ENCODE measurements at regions not wholly inside any gene's neighbourhood (a gene's known extent, or its start where the extent isn't known, plus 50 kb on each side); places are given as distances from the start of the nearest gene placed in this dataset.
A peak's percentile ranks its signal among the peaks of the same experiment; 100 is the strongest.
"Not testable (repeated sequence)": the region's sequence is repeated elsewhere in the genome, so short reads cannot be mapped to it uniquely, and the experiment has no call there.

- peak; percentile 4 for DNase-seq
Observed at GRCh38 chr19:22545751-22546150, 88.4 kb upstream of the ZNF492 start.

- no peak for DNase-seq
Observed at GRCh38 chr19:22533761-22534160, 100.4 kb upstream of the ZNF492 start.

GRCh38 chr19:22532388-22533300 lies 101.5 kb upstream of the ZNF492 start:
- DNase-seq = no peak

DNA sequence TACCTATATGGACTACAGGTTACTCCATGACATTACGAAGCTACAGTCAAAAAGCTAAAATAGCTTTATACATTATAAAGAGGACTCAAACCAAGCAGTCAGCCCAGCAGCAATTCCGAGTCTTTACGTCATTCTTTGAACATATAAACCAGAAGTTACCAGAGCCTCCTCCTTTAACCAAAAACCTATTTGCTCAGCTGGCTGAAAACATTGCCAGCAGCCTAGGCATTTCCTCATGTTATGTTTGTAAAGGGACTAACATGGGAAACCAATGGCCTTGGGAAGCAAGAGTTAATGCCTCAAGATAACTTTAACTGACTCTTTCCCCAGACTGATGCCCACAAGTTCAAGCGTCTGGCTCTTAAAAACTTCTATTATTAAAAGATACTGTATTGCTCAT lies 104.1 kb upstream of the ZNF492 start:
- no peak for DNase-seq

- DNase-seq = no peak
Observed at GRCh38 chr19:22528956-22529355, 105.2 kb upstream of the ZNF492 start.

DNA sequence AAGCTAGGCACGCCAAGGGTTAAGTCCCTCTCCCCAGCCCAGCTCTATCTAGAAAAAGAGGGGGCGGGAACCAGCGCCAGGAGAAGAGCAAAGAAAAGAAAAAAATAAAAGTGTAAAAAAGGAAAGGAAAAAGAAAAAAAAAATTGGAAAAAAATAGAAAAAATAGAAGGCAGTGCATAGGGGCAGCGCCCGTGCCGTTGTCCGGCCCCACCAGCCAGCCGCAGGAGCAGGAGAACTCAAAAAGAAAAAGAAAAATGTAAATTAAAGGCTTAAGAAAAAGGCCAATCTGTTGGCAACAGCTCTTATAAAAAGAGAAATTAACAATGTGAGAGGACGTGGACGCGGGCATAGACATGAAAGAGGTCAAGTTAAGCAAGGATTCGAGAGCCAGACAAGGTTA lies 105.4 kb upstream of the ZNF98 start:
- no peak for DNase-seq

DNA sequence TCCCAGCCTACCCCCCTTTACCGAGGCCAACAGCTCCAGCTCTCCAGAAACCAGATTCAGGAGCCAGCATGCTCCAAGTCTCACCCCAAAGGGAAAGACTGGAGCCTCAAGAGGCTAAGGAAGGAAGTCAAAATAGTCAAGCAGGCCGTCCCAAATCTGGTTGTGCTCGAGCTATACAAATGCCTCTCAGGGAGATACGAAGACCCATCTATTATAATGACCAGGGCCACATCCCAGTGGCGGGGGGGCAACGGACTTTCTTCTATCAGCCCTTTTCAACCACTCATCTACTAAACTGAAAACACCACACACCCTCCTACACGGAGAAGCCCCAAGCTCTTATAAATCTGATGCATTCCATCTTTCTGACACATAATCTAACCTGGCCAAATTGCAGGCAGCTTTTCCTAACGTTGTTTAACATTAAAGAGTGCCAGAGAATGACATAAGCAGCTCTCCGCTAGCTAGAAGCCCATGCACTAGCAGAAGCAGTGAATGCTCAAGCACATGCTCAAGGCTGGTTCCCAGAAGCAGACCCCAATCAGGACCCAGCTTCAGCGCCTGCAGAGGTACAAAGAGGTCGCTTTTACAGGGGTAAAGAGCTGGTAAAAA lies 104.6 kb upstream of the ZNF98 start:
- DNase-seq = no peak

GRCh38 chr19:22523940-22524339 lies 101.8 kb upstream of the ZNF98 start:
- no peak for DNase-seq

DNA sequence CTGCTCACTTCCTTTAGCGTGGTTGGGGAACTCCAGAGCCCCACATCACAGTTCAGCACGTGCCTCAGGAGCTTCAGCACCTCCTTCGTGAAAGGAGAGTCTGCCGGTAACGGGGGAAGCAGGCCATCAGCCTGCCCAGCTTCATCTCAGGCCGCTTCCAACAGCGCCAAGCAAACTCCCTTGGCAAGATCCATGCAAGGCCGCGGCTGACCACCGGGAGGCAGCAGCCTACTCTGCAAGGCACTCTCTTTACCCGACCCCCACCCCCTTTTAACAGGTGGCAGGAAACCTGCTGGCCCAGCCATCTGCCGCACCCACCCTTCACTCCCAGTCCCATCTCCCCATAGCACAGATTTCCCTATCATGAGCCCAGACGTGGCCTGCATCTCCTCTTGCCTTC lies 97.4 kb upstream of the ZNF98 start:
- DNase-seq = not testable (repeated sequence)

DNA sequence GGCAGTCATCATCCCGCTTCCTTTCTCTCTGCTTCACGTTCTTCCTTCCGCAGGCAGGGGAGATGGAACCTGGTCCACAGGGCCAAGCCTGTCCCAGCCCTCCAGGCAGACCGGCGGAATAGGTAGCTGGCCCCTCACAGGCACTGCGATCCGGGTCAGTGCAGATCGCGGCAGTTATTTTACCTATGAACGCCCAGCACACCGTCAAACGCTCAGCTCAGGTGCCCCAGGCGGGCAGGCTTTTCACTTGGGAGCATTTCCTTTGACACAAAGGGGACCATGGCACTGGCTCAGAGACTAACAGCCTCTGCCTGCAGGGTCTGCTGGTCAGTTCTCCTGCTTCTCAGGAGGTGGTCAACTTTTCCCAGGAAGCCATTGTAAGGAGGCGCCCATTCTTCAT lies 97.0 kb upstream of the ZNF98 start:
- DNase-seq = no peak

DNA sequence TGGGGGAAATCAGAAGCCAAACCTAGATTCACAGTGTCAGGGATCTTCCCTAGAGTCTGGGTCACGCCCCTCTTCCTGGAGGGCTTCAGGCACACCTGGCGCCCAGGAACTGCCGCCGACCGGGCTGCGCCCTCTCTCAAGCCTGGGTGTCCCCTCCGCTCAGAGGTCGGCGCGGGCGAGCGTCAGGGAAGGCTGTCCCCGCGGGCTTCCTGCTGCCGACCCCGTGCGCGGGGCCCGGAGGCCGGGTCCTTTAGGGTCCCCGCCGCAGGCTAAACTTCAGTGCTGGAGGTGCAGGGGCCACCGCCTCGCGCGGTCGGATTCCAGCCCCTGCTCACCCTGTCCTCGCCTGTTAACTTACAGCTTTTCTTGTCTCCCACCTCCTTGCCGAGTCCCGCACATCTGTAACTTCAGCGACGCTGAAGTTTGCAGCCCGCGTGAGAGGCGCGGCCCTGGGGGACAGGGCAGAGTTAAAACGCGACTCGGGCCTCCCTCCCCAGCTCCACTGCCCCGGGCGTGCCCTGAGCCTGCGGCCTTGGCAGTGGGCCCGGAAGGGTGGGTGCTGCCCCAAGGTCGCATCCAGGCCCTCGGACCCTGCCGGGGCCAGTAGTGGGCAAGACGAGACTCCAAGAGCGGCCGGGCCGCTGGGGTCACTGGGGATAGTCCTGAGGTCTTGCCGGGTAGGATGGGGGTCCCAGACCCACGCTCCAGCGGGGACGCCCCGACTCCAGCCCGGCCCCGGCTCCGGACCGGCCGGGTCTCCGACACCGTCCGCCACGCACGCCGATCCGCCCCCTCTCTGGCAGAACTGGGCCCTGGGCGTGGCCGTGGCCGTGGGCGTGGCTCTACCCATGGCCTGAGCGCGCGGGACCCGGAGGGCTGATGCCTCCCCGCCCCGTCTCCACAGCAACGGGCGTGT lies 95.6 kb upstream of the ZNF98 start:
- no peak for DNase-seq

DNA sequence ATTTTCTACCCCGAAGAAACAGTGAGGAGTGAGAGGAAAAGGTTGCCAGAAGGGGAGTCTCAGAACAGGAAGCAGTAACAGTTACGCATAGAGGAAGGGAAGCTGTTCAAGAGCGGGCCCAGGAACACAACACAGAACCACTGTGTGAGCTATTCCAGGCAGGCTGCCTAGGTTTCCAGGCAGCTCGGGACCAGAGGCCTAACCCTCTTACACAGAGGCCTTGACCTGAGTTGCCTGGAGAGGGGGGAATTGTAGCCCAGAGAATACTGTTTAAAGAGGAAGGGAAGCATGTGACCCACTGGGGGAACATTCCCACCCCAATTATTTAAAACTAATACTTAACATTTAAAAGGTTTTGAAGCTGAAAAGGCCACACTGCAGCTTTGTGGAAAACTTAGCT lies 93.3 kb upstream of the ZNF98 start:
- DNase-seq = no peak

GRCh38 chr19:22503524-22503923 lies 81.4 kb upstream of the ZNF98 start:
- no peak for DNase-seq

GRCh38 chr19:22502766-22503165 lies 80.6 kb upstream of the ZNF98 start:
- DNase-seq = no peak

GRCh38 chr19:22498831-22499430 lies 76.8 kb upstream of the ZNF98 start:
- DNase-seq = not testable (repeated sequence)

DNA sequence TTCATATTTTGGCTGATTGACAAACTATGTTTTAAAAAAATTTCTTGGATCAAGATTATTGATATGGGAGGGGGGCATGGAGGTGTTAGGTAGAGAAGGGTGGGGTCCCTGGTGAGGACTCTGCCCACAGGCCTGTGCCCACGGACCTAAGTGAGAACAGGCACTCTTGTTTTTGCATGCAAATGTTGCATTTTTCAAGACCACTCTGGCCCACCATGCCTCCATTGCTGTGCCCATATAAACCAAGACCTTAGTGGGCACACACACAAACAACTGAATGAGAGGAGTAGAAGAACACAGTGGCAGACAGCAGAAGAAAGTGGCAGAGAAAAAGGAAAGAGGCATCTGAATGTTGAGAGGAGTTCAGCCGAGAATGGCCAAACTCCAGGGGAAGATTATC lies 69.6 kb upstream of the ZNF98 start:
- DNase-seq = no peak

DNA sequence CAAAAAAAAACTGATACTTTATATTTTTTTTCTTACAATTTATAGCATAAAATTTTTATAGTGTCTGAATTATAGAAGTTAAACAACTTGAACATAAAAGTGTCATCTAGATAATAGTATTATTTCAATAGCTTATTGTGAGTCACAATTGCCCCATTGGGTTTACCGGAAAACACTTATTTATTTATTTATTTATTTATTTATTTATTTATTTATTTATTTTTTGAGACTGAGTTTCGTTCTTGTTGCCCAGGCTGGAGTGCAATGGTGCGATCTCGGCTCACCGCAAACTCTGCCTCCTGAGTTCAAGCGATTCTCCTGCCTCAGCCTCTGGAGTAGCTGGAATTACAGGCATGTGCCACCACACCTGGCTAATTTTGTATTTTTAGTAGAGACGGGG lies 61.4 kb upstream of the ZNF98 start:
- DNase-seq = not testable (repeated sequence)

- DNase-seq = no peak
Observed at GRCh38 chr19:22472180-22472637, 50.1 kb upstream of the ZNF98 start.
